T-helper 2 cell treated with Interferon-gamma antibody and Interleukin-4, amounts not matched to agents 5 μg/mL and 100 μg/mL, for 36 hours (primary cell): ENCODE measurements at regions not wholly inside any gene's neighbourhood (a gene's known extent, or its start where the extent isn't known, plus 50 kb on each side); places are given as distances from the start of the nearest gene placed in this dataset.

Experiments
- DNase-seq: peaks from one replicate; pipeline ENCODE4 v3.0.0; 2021; ENCODE audit warnings: low spot score
- H3K27ac Mint-ChIP-seq: one replicate; pipeline ENCODE4 v1.8.0; 2021; ENCODE audit warnings: mild to moderate bottlenecking, mixed read lengths
- H3K27me3 Mint-ChIP-seq: one replicate; pipeline ENCODE4 v1.8.0; 2021; ENCODE audit warnings: low read depth, mixed read lengths
- H3K36me3 Mint-ChIP-seq: one replicate; pipeline ENCODE4 v1.8.0; 2021; ENCODE audit warnings: low read depth, mixed read lengths
- H3K4me1 Mint-ChIP-seq: one replicate; pipeline ENCODE4 v1.8.0; 2021; ENCODE audit warnings: low read depth, mixed read lengths
- H3K4me3 Mint-ChIP-seq: one replicate; pipeline ENCODE4 v1.8.0; 2022; ENCODE audit warnings: mild to moderate bottlenecking, moderate library complexity, mixed read lengths
- H3K9me3 Mint-ChIP-seq: one replicate; pipeline ENCODE4 v1.8.0; 2021; ENCODE audit warnings: mixed read lengths

DNA sequence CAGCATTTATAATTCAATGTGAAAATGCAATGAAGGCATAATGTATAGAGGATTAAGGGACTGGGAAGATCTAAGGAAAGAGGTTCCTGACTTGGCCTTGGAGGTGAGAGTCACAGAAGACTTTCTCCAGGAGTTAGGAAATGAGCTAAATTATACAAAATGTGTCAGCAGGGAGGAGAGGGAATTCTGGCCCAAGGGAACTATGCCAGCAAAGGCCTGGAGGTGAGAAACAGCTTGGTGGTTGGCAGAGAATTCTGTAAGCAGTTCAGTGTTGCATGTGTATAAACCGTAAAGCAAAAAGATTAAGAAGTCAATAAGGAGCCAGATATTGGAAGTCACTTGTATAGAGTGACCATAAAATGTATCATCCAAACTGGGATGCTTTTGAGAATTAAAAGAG is 142.2 kb upstream of the SESN3 start:
- H3K4me3 Mint-ChIP-seq, result no peak overlapping the region
- H3K36me3 Mint-ChIP-seq, result no peaks in the 10 kb centered on the region
- peaks cover 2% of the 10 kb centered on the region for H3K4me1 Mint-ChIP-seq
- DNase-seq, result no peak
- H3K9me3 Mint-ChIP-seq, result no peaks in the 10 kb centered on the region
- H3K27me3 Mint-ChIP-seq, result peaks cover 14% of the 10 kb centered on the region
- no peak overlapping the region for H3K27ac Mint-ChIP-seq

DNA sequence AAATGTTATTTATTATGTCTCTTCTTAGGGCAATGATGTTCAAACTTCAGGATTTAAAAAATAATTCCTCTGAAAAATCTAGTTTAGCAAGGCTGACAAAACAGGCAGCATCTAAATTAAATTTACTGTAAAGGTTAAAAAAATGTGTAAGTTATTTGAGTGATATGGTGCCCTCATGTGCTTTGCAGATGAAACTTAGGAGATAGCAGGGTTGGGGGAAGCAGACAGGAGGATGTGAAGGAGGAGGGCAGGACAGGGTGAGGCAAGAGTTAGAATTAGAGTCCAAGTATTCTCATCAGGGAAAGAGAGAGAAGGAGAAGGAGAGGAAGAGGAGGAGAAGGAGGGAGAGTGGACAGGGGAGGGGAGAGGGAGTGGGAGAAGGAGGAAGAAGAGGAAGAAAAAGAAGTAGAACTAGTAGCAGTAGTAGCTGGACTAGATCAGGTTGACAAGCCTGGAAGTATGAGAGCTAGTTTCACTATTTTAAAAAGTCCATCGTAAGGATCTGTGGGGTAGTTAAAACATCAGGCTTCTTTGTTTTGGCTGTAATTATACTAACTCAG is 141.2 kb upstream of the SESN3 start:
- H3K4me1 Mint-ChIP-seq, result peaks cover 2% of the 10 kb centered on the region
- H3K4me3 Mint-ChIP-seq, result no peak overlapping the region
- H3K27me3 Mint-ChIP-seq, result peaks cover 14% of the 10 kb centered on the region
- no peaks in the 10 kb centered on the region for H3K36me3 Mint-ChIP-seq
- H3K9me3 Mint-ChIP-seq, result no peaks in the 10 kb centered on the region
- DNase-seq, result no peak
- H3K27ac Mint-ChIP-seq, result no peak overlapping the region

- H3K27me3 Mint-ChIP-seq, result peaks cover 14% of the 10 kb centered on the region
- H3K4me3 Mint-ChIP-seq, result no peak overlapping the region
- no peak overlapping the region for H3K27ac Mint-ChIP-seq
- peaks cover 2% of the 10 kb centered on the region for H3K4me1 Mint-ChIP-seq
- H3K9me3 Mint-ChIP-seq, result no peaks in the 10 kb centered on the region
- H3K36me3 Mint-ChIP-seq, result no peaks in the 10 kb centered on the region
- DNase-seq, result no peak
Measured at GRCh38 chr11:95371153-95371552, 140.2 kb upstream of the SESN3 start.

GRCh38 chr11:95367726-95368125 is 136.7 kb upstream of the SESN3 start:
- no peak overlapping the region for H3K27ac Mint-ChIP-seq
- H3K4me3 Mint-ChIP-seq, result no peak overlapping the region
- no peak for DNase-seq
- H3K36me3 Mint-ChIP-seq, result no peaks in the 10 kb centered on the region
- peaks cover 8% of the 10 kb centered on the region for H3K4me1 Mint-ChIP-seq
- H3K27me3 Mint-ChIP-seq, result peaks cover 17% of the 10 kb centered on the region
- H3K9me3 Mint-ChIP-seq, result no peaks in the 10 kb centered on the region

DNA sequence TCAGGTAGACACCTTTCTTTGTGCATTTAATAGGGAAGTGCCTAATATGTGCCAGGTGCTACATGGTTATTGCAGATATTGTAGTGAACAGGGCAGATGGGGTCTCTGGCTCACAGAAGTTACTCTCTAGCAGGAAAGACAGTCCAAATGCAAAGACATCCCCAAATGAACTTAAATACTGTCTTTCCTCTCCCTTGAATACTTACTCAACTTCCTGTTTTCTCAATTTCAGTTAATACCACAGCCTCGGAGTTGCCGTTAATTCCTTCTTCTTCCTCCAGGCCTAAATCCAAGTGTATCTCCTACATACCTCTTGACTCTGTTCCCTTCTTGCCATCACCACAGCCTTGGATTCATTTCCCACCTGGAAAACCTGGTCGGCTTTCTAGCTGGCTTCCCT is 134.3 kb upstream of the SESN3 start:
- Mint-ChIP-seq H3K36me3 (no peaks in the 10 kb centered on the region), H3K27me3 (peaks cover 16% of the 10 kb centered on the region), H3K4me3 (no peak overlapping the region), H3K9me3 (no peaks in the 10 kb centered on the region), H3K4me1 (peaks cover 8% of the 10 kb centered on the region), H3K27ac (no peak overlapping the region)
- no peak for DNase-seq

GRCh38 chr11:95364324-95365295 is 133.6 kb upstream of the SESN3 start:
- Mint-ChIP-seq H3K27me3 (peaks cover 11% of the 10 kb centered on the region), H3K4me1 (peaks cover 8% of the 10 kb centered on the region), H3K27ac (no peak overlapping the region), H3K36me3 (no peaks in the 10 kb centered on the region), H3K4me3 (no peak overlapping the region), H3K9me3 (no peaks in the 10 kb centered on the region)
- DNase-seq, result no peak

DNA sequence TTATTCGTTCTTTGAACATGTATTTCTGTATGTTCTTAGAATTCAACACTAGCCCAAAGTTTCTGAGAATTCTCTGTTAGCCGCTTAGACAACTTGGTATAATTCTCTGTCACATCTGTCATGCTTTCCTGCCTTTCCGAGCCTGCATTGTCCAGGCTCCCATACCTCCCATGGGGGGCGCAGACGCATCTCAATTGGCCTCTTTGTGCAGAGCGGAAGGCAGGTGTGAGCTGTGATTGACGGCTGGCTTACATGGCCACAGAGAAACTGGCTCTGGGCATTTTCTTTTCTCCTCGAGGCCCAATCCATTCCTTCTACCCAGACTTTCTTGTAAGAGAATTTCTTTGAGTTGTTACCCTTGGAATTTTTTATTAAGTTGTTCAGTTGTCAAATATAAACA is 132.7 kb upstream of the SESN3 start:
- H3K4me3 Mint-ChIP-seq, result no peak overlapping the region
- H3K36me3 Mint-ChIP-seq, result no peaks in the 10 kb centered on the region
- H3K4me1 Mint-ChIP-seq, result peaks cover 8% of the 10 kb centered on the region

DNA sequence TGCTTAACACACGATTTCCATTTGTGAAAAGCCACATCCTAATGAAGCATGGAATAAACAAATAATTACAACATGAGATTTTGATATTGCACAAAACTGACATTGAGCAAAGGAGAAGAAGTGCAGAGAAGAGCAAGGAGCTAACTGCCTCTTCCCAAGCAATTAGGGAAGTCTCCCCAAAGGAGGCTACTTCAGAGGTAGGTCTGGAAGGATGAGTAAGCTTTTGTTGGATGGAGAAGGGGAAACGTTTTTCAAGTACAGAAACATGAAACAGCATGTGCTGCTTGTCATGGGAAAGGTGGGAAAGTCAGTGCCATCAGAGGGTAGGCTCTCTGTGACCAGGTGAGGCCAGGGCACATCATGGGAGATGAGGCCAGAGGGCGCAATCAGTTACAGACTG is 132.2 kb upstream of the SESN3 start:
- no peak overlapping the region for H3K4me3 Mint-ChIP-seq
- no peak for DNase-seq
- peaks cover 8% of the 10 kb centered on the region for H3K4me1 Mint-ChIP-seq
- no peak overlapping the region for H3K27ac Mint-ChIP-seq
- no peaks in the 10 kb centered on the region for H3K9me3 Mint-ChIP-seq
- H3K27me3 Mint-ChIP-seq, result peaks cover 5% of the 10 kb centered on the region
- no peaks in the 10 kb centered on the region for H3K36me3 Mint-ChIP-seq

More for the DNA sequence above, 132.7 kb upstream of the SESN3 start:
- no peaks in the 10 kb centered on the region for H3K9me3 Mint-ChIP-seq
- no peak overlapping the region for H3K27ac Mint-ChIP-seq
- no peak for DNase-seq
- peaks cover 5% of the 10 kb centered on the region for H3K27me3 Mint-ChIP-seq

DNA sequence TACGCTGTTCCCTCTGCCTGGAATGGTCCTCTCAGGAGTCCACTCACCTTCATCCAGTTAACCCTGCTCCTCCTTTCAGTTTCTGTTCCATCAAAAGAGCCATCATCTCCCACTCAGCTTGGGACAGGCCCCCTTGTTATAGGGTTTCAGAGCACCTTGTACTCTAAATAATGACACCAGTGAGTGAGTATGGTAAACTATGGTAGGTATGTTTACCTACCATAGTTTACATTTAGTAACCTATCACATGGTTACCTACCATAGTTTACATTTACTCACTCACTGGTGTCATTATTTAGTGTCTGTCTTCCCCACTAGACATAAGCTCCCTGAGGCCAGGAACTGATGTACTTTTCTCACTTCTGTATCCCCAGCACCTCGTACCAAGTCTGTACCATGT is 130.2 kb upstream of the SESN3 start:
- Mint-ChIP-seq H3K4me1 (peaks cover 8% of the 10 kb centered on the region), H3K4me3 (no peak overlapping the region), H3K27ac (no peak overlapping the region), H3K36me3 (no peaks in the 10 kb centered on the region), H3K27me3 (peaks cover 5% of the 10 kb centered on the region), H3K9me3 (no peaks in the 10 kb centered on the region)
- DNase-seq, result no peak

DNA sequence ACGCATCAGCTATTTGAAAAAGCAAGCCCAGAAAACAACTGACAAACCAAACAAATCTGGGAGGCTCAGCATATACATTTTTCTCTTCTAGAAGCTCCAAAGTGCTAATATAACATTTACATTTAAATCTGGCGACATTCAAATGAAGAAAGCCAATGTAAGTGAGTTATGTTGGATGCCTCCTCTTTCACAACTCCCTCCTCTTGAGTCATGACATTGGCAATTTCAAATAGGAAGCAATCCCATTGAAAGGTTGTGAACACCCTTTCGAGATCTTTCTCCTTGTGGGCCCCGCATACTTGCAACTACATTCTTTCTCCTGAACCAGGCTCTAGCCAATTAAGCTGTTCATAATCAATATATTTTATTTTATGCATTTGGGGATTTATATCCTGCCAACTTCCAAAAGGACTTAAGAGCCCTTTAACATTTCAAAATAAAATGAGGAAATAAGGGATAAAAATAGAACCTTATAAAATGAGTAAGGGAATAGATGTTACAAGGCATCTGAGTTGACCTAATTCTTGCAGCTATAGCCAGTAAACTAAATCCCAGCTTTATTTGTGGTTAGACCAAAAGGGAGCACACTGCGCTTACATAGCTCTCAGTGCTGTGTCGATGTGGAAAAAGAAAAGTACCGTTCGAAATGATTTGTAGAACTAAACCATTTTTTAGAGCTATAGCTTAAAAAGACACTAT is 129.5 kb upstream of the SESN3 start:
- Mint-ChIP-seq H3K36me3 (no peaks in the 10 kb centered on the region), H3K4me3 (no peak overlapping the region), H3K4me1 (peaks cover 7% of the 10 kb centered on the region), H3K9me3 (no peaks in the 10 kb centered on the region), H3K27me3 (peaks cover 3% of the 10 kb centered on the region), H3K27ac (no peak overlapping the region)
- DNase-seq, result no peak

DNA sequence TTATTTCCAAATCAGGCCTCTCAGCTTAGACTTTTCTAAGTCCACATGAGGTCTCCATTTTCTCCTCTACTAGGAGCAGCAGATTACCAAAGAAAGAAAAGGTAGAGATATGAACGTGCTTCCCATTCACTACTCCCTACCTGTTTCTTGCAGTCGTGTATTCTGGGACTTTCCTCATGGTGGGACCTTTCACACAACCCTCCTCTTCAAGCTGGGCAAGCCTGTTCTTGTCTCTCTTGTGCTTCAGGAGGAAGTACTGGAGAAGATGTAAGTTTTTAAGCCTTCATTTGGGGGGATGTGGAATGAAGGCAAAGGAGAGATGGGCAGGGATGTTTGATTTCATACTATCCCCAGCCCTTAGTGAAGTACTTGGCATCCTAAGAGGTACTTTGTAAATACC is 128.8 kb upstream of the SESN3 start:
- H3K27ac Mint-ChIP-seq, result no peak overlapping the region
- H3K4me1 Mint-ChIP-seq, result no peaks in the 10 kb centered on the region

DNA sequence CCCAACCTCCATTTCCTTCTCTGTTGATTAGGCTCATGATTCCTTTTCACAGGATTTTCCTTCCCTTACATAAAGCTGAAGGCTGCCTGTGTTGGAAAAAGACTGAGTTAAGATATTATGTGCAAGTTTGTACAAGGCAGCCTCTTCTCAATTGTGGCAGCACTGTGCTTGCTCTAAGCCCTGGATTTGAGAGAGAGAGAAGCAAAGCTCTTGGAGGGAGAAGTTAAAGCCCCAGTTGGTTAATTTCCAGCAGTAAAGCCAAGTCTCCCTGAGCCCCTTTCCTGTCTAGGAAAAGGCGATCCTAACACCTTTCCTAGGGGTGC is 128.3 kb upstream of the SESN3 start:
- no peak for DNase-seq
- no peaks in the 10 kb centered on the region for H3K36me3 Mint-ChIP-seq
- no peaks in the 10 kb centered on the region for H3K4me1 Mint-ChIP-seq
- no peak overlapping the region for H3K4me3 Mint-ChIP-seq
- no peaks in the 10 kb centered on the region for H3K9me3 Mint-ChIP-seq
- no peak overlapping the region for H3K27ac Mint-ChIP-seq
- H3K27me3 Mint-ChIP-seq, result no peaks in the 10 kb centered on the region

More for the DNA sequence above, 128.8 kb upstream of the SESN3 start:
- Mint-ChIP-seq H3K9me3 (no peaks in the 10 kb centered on the region), H3K4me3 (no peak overlapping the region), H3K36me3 (no peaks in the 10 kb centered on the region), H3K27me3 (no peaks in the 10 kb centered on the region)
- DNase-seq, result no peak

- no peaks in the 10 kb centered on the region for H3K27me3 Mint-ChIP-seq
- H3K9me3 Mint-ChIP-seq, result no peaks in the 10 kb centered on the region
- no peaks in the 10 kb centered on the region for H3K4me1 Mint-ChIP-seq
- H3K27ac Mint-ChIP-seq, result no peak overlapping the region
- H3K4me3 Mint-ChIP-seq, result no peak overlapping the region
- H3K36me3 Mint-ChIP-seq, result no peaks in the 10 kb centered on the region
- DNase-seq, result no peak
Measured at GRCh38 chr11:95358511-95359340, 127.7 kb upstream of the SESN3 start.
